ENCODE measurements at regions not wholly inside any gene's neighbourhood (a gene's known extent, or its start where the extent isn't known, plus 50 kb on each side); places are given as distances from the start of the nearest gene placed in this dataset.
A peak's percentile ranks its signal among the peaks of the same experiment; 100 is the strongest.
"Not testable (repeated sequence)": the region's sequence is repeated elsewhere in the genome, so short reads cannot be mapped to it uniquely, and the experiment has no call there.

GRCh38 chr18:29853126-29853525 is 1189.4 kb downstream of the DSC3 start:
- DNase-seq (ENCODE audit: low read depth) = peak; percentile 0

GRCh38 chr18:29849144-29849543 is 1193.4 kb downstream of the DSC3 start:
- DNase-seq (ENCODE audit: low read depth) = peak; percentile 0

- DNase-seq (ENCODE audit: low read depth) = no peak
These were observed 1200.9 kb downstream of the DSC3 start for GRCh38 chr18:29841631-29842030.

DNA sequence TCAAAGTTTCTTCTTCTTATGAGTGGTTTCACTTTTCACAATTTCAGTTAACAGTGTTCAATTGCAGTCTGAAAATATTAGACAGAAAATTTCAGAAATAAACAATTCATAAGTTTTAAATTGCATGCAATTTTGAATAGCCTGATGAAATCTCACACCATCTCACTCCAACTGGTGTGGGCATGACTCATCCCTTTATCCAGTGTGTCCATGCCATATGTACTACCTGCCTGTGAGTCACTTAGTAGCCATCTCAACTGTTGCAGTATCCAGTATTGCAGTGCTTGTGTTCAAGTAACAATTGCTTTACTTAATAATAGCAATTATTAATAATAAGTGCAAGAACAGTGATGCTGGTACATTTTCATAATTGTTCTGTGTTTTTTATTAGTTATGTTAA is 1202.5 kb downstream of the DSC3 start:
- DNase-seq (ENCODE audit: low read depth) = peak; percentile 15

DNA sequence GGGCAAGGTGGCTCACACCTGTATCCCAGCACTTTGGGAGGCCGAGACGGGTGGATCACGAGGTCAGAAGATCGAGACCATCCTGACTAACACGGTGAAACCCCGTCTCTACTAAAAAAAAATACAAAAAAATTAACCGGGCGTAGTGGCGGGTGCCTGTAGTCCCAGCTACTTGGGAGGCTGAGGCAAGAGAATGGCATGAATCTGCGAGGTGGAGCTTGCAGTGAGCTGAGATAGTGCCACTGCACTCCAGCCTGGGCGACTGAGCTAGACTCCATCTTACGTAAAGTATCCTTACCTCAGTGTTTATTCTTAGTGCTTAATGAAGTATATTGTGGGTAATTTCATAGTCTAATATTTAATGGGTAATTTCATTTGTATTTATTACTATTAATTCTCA is 1203.6 kb downstream of the DSC3 start:
- not testable (repeated sequence) for DNase-seq (ENCODE audit: low read depth)

- DNase-seq (ENCODE audit: low read depth) = no peak
These were observed 1204.0 kb downstream of the DSC3 start for GRCh38 chr18:29838556-29838955.

DNA sequence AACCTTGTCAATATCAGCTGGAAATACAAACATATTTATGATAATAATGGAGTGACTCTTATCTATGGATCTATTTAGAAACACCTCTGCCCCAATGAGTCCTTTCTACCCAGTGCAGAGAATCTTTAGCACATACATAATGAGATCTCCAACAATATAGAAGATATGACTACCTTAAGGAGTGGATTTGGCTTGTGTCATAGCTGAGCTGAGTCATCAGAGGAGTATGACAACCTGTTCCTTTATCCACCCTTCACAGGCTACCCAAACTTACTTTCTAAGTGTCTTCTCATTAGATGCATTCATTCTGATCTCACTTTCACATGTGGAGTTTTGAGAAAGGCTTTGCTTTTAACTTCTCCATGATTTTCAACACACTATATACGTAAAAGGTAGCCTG is 1218.9 kb downstream of the DSC3 start:
- no peak for DNase-seq (ENCODE audit: low read depth)

- no peak for DNase-seq (ENCODE audit: low read depth)
These were observed 1221.0 kb downstream of the DSC3 start for GRCh38 chr18:29821544-29821943.

DNA sequence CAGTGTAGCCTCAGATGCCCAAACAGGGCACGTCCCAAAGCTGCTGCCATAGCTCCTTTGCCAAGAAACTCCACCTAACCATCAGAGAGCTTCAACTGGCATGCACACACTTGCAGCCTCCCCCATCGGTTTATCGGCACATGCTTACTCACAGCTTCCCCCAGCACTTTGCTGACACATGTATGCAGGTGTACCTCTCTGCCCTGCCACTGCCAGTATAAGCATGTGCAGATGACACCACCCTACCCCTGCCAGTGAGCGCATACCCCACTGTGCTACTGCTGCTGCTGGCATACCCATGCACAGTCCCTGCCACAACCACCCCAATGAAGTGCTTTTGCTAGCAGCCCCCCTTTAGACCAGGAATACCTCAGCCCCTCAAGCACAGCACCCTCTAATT is 1231.0 kb downstream of the DSC3 start:
- no peak for DNase-seq (ENCODE audit: low read depth)

GRCh38 chr18:29780816-29781215 is 1261.7 kb downstream of the DSC3 start:
- no peak for DNase-seq (ENCODE audit: low read depth)

DNA sequence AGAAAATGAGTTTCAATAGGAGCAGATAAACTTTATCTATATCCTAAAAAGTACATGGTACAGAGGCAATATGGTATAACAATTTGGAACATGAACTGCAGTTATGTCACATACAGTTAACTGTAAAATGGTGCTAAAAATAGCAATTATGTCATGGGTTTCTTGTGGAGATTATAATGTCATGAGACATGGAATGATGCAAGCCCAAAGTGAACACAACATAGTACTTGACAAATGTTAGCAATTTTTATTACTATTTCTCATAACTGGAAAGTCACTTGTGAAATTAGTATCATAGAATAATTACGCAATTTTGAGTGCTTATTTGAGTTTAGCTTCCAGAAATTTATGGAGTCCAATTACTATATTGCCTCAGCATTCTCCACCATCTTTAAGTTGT is 1263.4 kb downstream of the DSC3 start:
- peak; percentile 1 for DNase-seq (ENCODE audit: low read depth)

- no peak for DNase-seq (ENCODE audit: low read depth)
These were observed 1289.2 kb downstream of the DSC3 start for GRCh38 chr18:29753379-29753778.

DNA sequence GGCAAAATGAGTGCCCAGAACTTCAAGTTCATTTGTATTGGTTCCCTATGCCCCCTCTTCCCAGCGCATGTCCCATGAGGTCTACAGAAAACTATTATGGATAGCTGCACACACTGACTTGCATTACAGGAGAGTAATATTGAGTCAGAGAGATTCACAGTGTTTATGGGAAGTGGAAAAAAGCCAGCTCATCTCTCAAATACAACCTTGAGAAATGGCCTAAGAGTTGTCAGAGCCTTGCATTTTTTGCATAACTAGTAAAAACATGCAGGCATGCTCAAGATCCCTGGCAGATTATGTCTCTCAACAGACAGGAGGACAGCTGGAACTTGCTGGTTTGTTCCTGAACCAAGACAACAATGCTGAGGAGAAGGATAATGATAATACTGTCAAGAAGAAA is 1292.8 kb downstream of the DSC3 start:
- peak; percentile 65 for DNase-seq (ENCODE audit: low read depth)

DNA sequence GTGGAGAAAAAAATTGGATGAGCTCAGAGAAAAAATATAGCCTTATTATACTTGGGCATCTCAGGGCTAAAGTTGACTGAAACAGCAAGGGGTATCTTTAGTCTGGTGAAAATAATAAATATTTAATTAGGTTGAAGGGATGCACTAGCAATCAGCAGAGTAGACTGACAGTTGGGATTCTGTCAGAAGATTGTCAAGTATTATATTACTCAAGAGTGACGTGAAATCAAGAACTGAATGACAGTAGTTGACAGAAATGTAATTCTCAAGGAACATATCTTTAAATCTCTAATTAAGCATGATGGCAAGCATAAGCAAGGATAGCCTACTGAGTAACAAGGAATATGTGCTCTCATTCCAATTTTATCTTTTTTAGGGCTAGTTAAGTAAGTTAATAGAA is 1301.1 kb downstream of the DSC3 start:
- DNase-seq (ENCODE audit: low read depth) = no peak

- no peak for DNase-seq (ENCODE audit: low read depth)
These were observed 1304.9 kb downstream of the DSC3 start for GRCh38 chr18:29737620-29738019.

GRCh38 chr18:29737190-29737589 is 1305.4 kb downstream of the DSC3 start:
- no peak for DNase-seq (ENCODE audit: low read depth)

DNA sequence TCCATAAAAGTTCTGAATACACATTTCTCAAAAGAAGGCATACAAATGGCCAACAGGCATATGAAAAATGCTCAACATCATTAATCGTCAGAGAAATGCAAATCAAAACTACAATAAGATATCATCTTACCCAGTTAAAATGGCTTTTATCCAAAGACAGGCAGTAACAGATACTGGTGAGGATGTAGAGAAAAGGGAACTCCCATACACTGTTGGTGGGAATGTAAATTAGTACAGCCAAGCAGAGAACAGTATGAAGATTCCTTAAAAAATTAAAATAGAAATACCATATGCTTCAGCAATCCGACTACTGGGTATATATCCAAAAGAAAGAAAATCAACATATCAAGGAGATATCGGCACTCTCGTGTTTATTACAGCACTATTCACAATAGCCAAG is 1312.5 kb downstream of the DSC3 start:
- DNase-seq (ENCODE audit: low read depth) = no peak

DNA sequence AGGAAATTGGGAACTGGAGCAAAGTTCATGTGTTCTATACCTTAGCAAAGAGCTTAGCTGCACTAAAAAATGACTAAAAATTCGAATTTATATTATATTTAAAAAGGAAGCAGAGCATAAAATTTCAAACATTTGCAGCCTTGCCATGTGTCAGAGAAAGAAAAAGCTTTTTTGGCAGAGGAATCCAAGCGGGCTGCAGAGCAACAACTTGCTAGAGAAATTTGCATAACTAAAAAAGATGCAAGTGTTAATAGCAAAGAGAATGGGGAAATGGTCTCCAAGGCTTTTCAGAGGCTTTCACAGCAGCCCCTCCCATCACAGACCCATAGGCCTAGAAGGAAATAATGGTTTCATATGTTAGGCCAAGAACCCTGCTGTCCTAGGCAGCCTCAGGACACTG is 1315.9 kb downstream of the DSC3 start:
- no peak for DNase-seq (ENCODE audit: low read depth)

DNA sequence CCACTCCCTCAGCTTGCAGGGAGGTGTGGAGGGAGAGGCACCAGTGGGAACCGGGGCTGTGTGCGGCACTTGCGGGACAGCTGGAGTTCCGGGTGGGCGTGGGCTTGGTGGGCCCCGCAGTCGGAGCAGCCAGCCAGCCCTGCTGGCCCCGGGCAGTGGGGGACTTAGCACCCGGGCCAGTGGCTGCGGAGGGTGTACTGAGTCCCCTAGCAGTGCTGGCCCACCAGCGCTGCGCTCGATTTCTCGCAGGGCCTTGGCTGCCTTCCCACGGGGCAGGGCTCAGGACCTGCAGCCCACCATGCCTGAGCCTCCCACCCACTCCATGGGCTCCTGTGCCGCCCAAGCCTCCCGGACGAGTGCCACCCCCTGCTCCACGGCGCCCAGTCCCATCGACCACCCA is 1319.1 kb downstream of the DSC3 start:
- DNase-seq (ENCODE audit: low read depth) = not testable (repeated sequence)

DNA sequence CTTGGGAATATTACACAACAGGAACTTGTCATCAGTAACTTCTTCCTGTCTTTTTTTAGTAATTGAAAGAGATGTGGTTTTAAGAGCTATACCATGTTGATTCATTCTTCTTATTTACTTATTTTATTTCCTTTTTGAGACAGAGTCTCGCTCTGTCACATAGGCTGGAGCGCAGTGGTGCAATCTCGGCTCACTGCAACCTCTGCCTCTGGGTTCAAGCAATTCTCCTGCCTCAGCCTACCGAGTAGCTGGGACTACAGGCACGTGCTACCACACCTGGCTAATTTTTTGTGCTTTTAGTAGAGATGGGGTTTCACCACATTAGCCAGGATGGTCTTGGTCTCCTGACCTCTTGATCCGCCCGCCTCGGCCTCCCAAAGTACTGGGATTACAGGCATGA is 1326.6 kb downstream of the DSC3 start:
- not testable (repeated sequence) for DNase-seq (ENCODE audit: low read depth)

- no peak for DNase-seq (ENCODE audit: low read depth)
These were observed 1329.8 kb downstream of the DSC3 start for GRCh38 chr18:29712785-29713184.

DNA sequence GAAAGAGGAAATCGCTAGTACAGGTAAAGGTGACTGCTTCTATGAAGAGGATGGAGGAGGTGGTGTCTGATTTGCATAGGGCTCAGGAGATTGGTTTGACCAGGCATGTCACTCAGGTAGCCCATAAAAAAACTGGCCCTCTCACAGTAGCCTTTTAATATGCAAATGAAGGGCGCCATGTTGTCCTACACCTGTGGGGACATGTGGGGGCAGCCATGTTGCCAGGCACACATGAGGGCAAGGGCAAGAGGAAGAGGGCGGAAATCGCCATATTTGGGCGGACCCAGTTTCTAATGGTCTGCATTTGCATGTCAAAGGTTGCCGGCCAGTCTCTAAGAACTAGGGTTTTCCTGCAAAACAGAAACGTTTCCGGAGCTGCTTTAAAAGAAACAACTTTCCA is 1330.6 kb downstream of the DSC3 start:
- no peak for DNase-seq (ENCODE audit: low read depth)

GRCh38 chr18:29693334-29693733 is 1349.2 kb downstream of the DSC3 start:
- DNase-seq (ENCODE audit: low read depth) = no peak

DNA sequence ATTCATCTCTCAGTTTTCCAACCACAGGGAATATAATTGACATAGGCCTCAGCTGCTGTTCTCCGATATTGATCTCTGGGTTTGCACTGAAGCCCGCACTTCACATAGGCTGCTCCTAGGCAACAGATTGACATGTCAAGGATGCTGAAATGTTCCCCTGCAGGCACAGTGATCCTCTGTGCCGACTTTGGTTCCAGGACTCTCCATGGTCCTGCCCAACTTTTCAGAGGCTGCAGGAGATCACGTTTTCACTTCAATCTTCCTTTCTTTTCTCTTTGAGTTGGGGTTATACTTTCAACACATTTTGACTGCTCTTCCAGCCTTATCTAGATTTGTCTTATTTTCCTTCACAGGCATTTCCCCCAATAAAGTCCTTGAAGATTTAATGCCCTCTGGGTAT is 1361.0 kb downstream of the DSC3 start:
- no peak for DNase-seq (ENCODE audit: low read depth)

Data from GM04504 (cell line).